GM23338 (cell line): ENCODE measurements at regions not wholly inside any gene's neighbourhood (a gene's known extent, or its start where the extent isn't known, plus 50 kb on each side); places are given as distances from the start of the nearest gene placed in this dataset.

Experiments used
- ATAC-seq: fragments of 200-7000 bp; cut with Tn5 transposase; 3 replicates; pipeline ENCODE4 v1.9.1; 2020
- DNase-seq: peaks from one replicate; pipeline ENCODE4 v3.0.0-alpha.2; 2015; ENCODE audit warnings: low spot score
- H2AFZ ChIP-seq: fragments of 200-600 bp; sonication (generic); 2 replicates; pipeline ENCODE4 v1.8.0; 2016; ENCODE audit warnings: antibody characterized with exemption, mild to moderate bottlenecking, moderate library complexity
- H3F3A ChIP-seq: fragments of 200-600 bp; sonication (generic); replicated peaks from 2 replicates; pipeline ENCODE4 v1.8.0; 2017; ENCODE audit warnings: antibody characterized with exemption, mixed run types, low read depth
- H3K27ac ChIP-seq: fragments of 200-600 bp; sonication (generic); 2 replicates; pipeline ENCODE4 v1.6.1; 2016; ENCODE audit warnings: low read depth
- H3K27me3 ChIP-seq: fragments of 200-600 bp; sonication (generic); 2 replicates; pipeline ENCODE4 v1.8.0; 2016; ENCODE audit warnings: mild to moderate bottlenecking, mixed run types, moderate library complexity; ENCODE audit not compliant: insufficient read depth
- H3K36me3 ChIP-seq: fragments of 200-600 bp; sonication (generic); 2 replicates; pipeline ENCODE4 v1.8.0; 2016; ENCODE audit warnings: mild to moderate bottlenecking; ENCODE audit not compliant: insufficient read depth
- H3K4me1 ChIP-seq: fragments of 200-600 bp; sonication (generic); 2 replicates; pipeline ENCODE4 v1.8.0; 2016; ENCODE audit warnings: mild to moderate bottlenecking, moderate library complexity; ENCODE audit not compliant: insufficient read depth
- H3K4me2 ChIP-seq: fragments of 200-600 bp; sonication (generic); 2 replicates; pipeline ENCODE4 v1.7.1; 2017; ENCODE audit warnings: mixed run types
- H3K4me3 ChIP-seq: fragments of 200-600 bp; sonication (generic); 2 replicates; pipeline ENCODE4 v1.6.1; 2016; ENCODE audit warnings: mixed run types
- H3K79me2 ChIP-seq: fragments of 200-600 bp; sonication (generic); replicated peaks from 2 replicates; pipeline ENCODE4 v1.8.0; 2017; ENCODE audit warnings: mild to moderate bottlenecking; ENCODE audit not compliant: insufficient read depth
- H3K9me2 ChIP-seq: fragments of 200-600 bp; sonication (generic); 2 replicates; pipeline ENCODE4 v1.8.0; 2017; ENCODE audit not compliant: insufficient read depth
- H4K20me1 ChIP-seq: fragments of 200-600 bp; sonication (generic); replicated peaks from 2 replicates; pipeline ENCODE4 v1.8.0; 2017; ENCODE audit warnings: mild to moderate bottlenecking; ENCODE audit not compliant: insufficient read depth
- H3K27ac Mint-ChIP-seq: 2 replicates; pipeline ENCODE4 v1.8.0; 2020; ENCODE audit warnings: inconsistent platforms, mild to moderate bottlenecking, moderate library complexity, mixed read lengths
- H3K27me3 Mint-ChIP-seq: 3 replicates; pipeline ENCODE4 v1.8.0; 2022; ENCODE audit warnings: low read depth, mild to moderate bottlenecking, moderate library complexity, mixed read lengths, inconsistent platforms; ENCODE audit not compliant: insufficient read depth, poor library complexity
- H3K36me3 Mint-ChIP-seq: 3 replicates; pipeline ENCODE4 v1.8.0; 2021; ENCODE audit warnings: low read depth, mild to moderate bottlenecking, inconsistent platforms, moderate library complexity, mixed read lengths
- H3K4me1 Mint-ChIP-seq: 3 replicates; pipeline ENCODE4 v1.8.0; 2020; ENCODE audit warnings: mild to moderate bottlenecking, inconsistent platforms, mixed read lengths
- H3K4me3 Mint-ChIP-seq: 3 replicates; pipeline ENCODE4 v1.8.0; 2021; ENCODE audit warnings: moderate library complexity, mild to moderate bottlenecking, inconsistent platforms, mixed read lengths
- H3K9me3 Mint-ChIP-seq: 3 replicates; pipeline ENCODE4 v1.8.0; 2020; ENCODE audit warnings: moderate library complexity, mild to moderate bottlenecking, inconsistent platforms, mixed read lengths
- CREB1 ChIP-seq: fragments of 250-450 bp; sonication (Bioruptor Pico); IDR thresholded peaks from 2 replicates; pipeline ENCODE4 v1.5.0; 2020; ENCODE audit warnings: low read depth, mild to moderate bottlenecking, moderate library complexity
- CTCF ChIP-seq, 2 experiments: fragments of 200-600 bp in 1 of 2; sonication (generic) in 1 of 2; conservative IDR thresholded peaks; 2 replicates each; pipeline versions ENCODE4 v1.5.1 to v1.6.1; 2016 to 2017; ENCODE audit warnings: antibody characterized with exemption in 2 of 2, low read depth in 2 of 2, mild to moderate bottlenecking in 2 of 2, moderate library complexity in 1 of 2
- ETS1 ChIP-seq: IDR thresholded peaks from 2 replicates; pipeline ENCODE4 v1.6.1; 2016; ENCODE audit warnings: antibody characterized with exemption
- EZH2 ChIP-seq: fragments of 200-600 bp; sonication (generic); IDR thresholded peaks from one replicate; pipeline ENCODE4 v1.8.0; 2017; ENCODE audit warnings: antibody characterized with exemption, mild to moderate bottlenecking, low read depth; ENCODE audit not compliant: unreplicated experiment
- EZH2phosphoT487 ChIP-seq: fragments of 200-600 bp; sonication (generic); IDR thresholded peaks from one replicate; pipeline ENCODE4 v1.8.1; 2018; ENCODE audit warnings: antibody characterized with exemption; ENCODE audit not compliant: unreplicated experiment
- JUNB ChIP-seq: IDR thresholded peaks from one replicate; pipeline ENCODE4 v1.6.1; 2016; ENCODE audit warnings: antibody characterized with exemption; ENCODE audit not compliant: unreplicated experiment
- NANOG ChIP-seq: IDR thresholded peaks from 2 replicates; pipeline ENCODE4 v1.6.1; 2016; ENCODE audit warnings: antibody characterized with exemption, borderline replicate concordance
- POLR2AphosphoS5 ChIP-seq: IDR thresholded peaks from 2 replicates; pipeline ENCODE4 v1.6.1; 2016; ENCODE audit warnings: antibody characterized with exemption, low read depth
- REST ChIP-seq: IDR thresholded peaks from one replicate; pipeline ENCODE4 v1.6.1; 2018; ENCODE audit warnings: antibody characterized with exemption; ENCODE audit not compliant: unreplicated experiment
- STAT1 ChIP-seq: IDR thresholded peaks from one replicate; pipeline ENCODE4 v1.6.1; 2016; ENCODE audit warnings: antibody characterized with exemption; ENCODE audit not compliant: unreplicated experiment
- ZNF114 ChIP-seq: fragments of 250-450 bp; sonication (Bioruptor Pico); IDR thresholded peaks from 2 replicates; pipeline ENCODE4 v1.5.0; 2020; ENCODE audit warnings: mild to moderate bottlenecking, moderate library complexity
- ZNF331 ChIP-seq: fragments of 250-450 bp; sonication (Bioruptor Pico); IDR thresholded peaks from 2 replicates; pipeline ENCODE4 v1.5.0; 2020; ENCODE audit warnings: low read depth, mild to moderate bottlenecking, moderate library complexity
- ZNF462 ChIP-seq: fragments of 250-450 bp; sonication (Bioruptor Pico); IDR thresholded peaks from 2 replicates; pipeline ENCODE4 v1.5.0; 2020; ENCODE audit warnings: mild to moderate bottlenecking, moderate library complexity

GRCh38 chr3:127512256-127512655, 78.3 kb downstream of the TPRA1 start:
- H3K4me3 Mint-ChIP-seq: no peak overlapping the region; the same call in 2 of the 3 replicates
- H3K27me3 ChIP-seq: no peaks in the 10 kb centered on the region
- no peaks in the 10 kb centered on the region for H3K36me3 ChIP-seq
- no peaks in the 10 kb centered on the region for H3K36me3 Mint-ChIP-seq
- H3K9me2 ChIP-seq: no peaks in the 10 kb centered on the region
- no peak overlapping the region for H2AFZ ChIP-seq
- H3F3A ChIP-seq: no peaks in the 10 kb centered on the region
- H3K79me2 ChIP-seq: no peaks in the 10 kb centered on the region
- no peak overlapping the region for H3K4me3 ChIP-seq
- ATAC-seq: peak; percentile 35; the same call in 2 of the 3 replicates
- H3K4me1 Mint-ChIP-seq: peaks cover 6% of the 10 kb centered on the region; the same call in 2 of the 3 replicates
- H3K4me2 ChIP-seq: no peak overlapping the region
- no peaks in the 10 kb centered on the region for H3K4me1 ChIP-seq
- H3K27ac ChIP-seq: no peak overlapping the region
- TF ChIP-seq EZH2phosphoT487 (no peak), NANOG (no peak), ZNF462 (CRISPR knock-in tag) (no peak), ZNF114 (CRISPR knock-in tag) (no peak), CTCF (conservative IDR thresholded peaks at IDR 0.05; ENCODE audit: low read depth in 2 of 2) (no peak), CREB1 (CRISPR knock-in tag) (no peak), JUNB (no peak), POLR2AphosphoS5 (no peak), STAT1 (no peak), ZNF331 (no peak), EZH2 (no peak), ETS1 (no peak), REST (no peak)
- DNase-seq: no peak
- H4K20me1 ChIP-seq: no peaks in the 10 kb centered on the region
- peak overlapping the region; percentile 37; the same call in 1 of the 2 replicates for H3K27ac Mint-ChIP-seq
- H3K27me3 Mint-ChIP-seq: no peaks in the 10 kb centered on the region
- no peaks in the 10 kb centered on the region for H3K9me3 Mint-ChIP-seq
